ENCODE measurements at regions not wholly inside any gene's neighbourhood (a gene's known extent, or its start where the extent isn't known, plus 50 kb on each side); places are given as distances from the start of the nearest gene placed in this dataset.

DNA sequence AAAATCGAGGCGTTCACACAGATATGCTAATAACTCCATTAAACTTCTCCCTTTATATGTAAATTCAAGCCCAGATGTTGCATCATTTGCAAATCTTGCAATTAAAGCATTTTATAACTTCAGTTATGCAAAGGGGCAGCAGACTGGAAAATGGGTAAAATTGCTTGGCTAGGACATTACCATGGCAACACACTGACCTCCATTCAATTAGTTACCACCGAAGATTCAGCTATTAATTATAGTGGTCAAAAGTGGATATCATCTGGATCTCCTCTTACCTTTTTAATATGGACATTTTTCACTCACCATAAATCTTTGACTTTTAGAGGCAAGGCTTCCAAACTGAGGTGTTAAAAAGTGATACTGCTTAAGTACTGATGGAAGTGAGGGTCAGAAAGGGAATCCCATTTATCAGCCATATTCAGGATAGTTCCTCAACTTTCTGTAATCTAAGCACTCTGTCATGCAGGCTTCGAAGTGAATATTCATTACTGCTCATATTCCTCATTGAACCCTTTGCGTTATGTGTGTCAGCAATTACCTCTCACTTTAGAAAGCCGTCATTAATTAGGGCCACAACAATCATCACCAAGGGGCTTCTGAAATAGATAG, 386.2 kb upstream of the ROBO2 start:
- H3K9ac ChIP-seq (ENCODE audit: insufficient read depth in 1 of 2, low read depth in 2 of 2, low read length in 2 of 2) = no peak overlapping the region
- no peaks in the 10 kb centered on the region for H3K36me3 ChIP-seq (ENCODE audit: control insufficient read depth, insufficient read depth, low read length)
- no peaks in the 10 kb centered on the region for H3K27me3 ChIP-seq (ENCODE audit: control insufficient read depth in 2 of 2, insufficient read depth in 2 of 2, low read length in 2 of 2)
- no peaks in the 10 kb centered on the region for H3K9me1 ChIP-seq (ENCODE audit: control insufficient read depth, insufficient read depth, low read length)
- WGBS (ENCODE audit: insufficient coverage, low coverage, missing lambda C conversion rate) = 2% methylated on average over 6 of the region's 6 CpGs
- no peak overlapping the region for H3K4me2 ChIP-seq (ENCODE audit: insufficient read depth, low read length)
- no peak overlapping the region for H3K27ac ChIP-seq (ENCODE audit: extremely low read depth, low read depth, low read length)
- FAIRE-seq (no peak), ATAC-seq (no peak), DNase-seq (ENCODE audit: extremely low read depth in 1 of 4, low spot score in 3 of 4) (no peak)
- H3K9me3 ChIP-seq (replicated peaks; ENCODE audit: control insufficient read depth, insufficient read depth, low read depth, low read length) = no peaks in the 10 kb centered on the region
- no peak overlapping the region for H3K4me3 ChIP-seq
- no TSS peak for BruUV-seq (replicated peaks)
- intact Hi-C loops (cut with micrococcal nuclease) (no loop called here), in situ Hi-C loops (cut with MboI) (no loop called here)
- H4K20me1 ChIP-seq (replicated peaks; ENCODE audit: control insufficient read depth, insufficient read depth, low read length) = no peaks in the 10 kb centered on the region
- H2AFZ ChIP-seq (ENCODE audit: low read depth, low read length) = no peak overlapping the region
- H3K4me1 ChIP-seq (replicated peaks in 1 of 2; ENCODE audit: control insufficient read depth in 2 of 2, insufficient read depth in 2 of 2, low read length in 2 of 2) = no peaks in the 10 kb centered on the region
- CTCF ChIA-PET (ENCODE audit: low intra/inter-chr PET ratio) = interaction anchor here (0.5 kb wide), 1 partner anchor 272 kb away, joined by 3 read pairs; no protein-coding TSS in a partner anchor
- POLR2A ChIA-PET = no interaction called here
- no peak for TF ChIP-seq ZNF146 (CRISPR knock-in tag; IDR thresholded peaks at IDR 0.05; ENCODE audit: unreplicated experiment)
- no peaks in the 10 kb centered on the region for H3K79me2 ChIP-seq (ENCODE audit: control insufficient read depth, insufficient read depth, low read length)

DNA sequence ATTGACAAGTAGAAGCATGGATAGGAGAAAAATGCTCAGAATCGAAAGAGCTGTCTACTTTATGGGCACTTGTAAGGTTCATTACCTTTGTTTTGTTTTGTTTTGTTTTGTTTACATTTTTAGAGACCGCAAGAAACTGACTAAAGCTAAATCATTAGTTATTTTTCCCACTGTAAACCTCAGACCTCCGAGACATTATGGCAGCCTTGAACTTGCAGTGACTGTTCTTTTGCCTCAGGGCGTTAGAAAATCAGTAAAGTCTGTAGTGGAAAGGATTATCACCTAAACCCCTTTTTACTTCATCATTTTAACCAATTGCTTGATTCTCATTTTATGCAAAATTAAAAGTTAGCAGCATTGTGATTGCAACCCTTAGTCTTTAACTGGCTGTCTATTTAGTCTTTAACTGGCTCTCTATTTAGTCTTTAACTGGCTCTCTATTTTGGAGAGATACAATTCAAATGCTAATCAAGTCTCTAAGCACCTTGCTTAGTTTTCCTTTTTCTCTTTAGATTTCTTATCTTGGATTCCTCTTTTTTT, 383.3 kb upstream of the ROBO2 start:
- Histone ChIP-seq H3K4me2 (ENCODE audit: insufficient read depth, low read length) (no peak overlapping the region), H3K4me3 (no peak overlapping the region), H3K79me2 (ENCODE audit: control insufficient read depth, insufficient read depth, low read length) (no peaks in the 10 kb centered on the region), H3K27me3 (ENCODE audit: control insufficient read depth in 2 of 2, insufficient read depth in 2 of 2, low read length in 2 of 2) (no peaks in the 10 kb centered on the region), H3K27ac (ENCODE audit: extremely low read depth, low read depth, low read length) (no peak overlapping the region), H3K4me1 (replicated peaks in 1 of 2; ENCODE audit: control insufficient read depth in 2 of 2, insufficient read depth in 2 of 2, low read length in 2 of 2) (no peaks in the 10 kb centered on the region), H3K9me1 (ENCODE audit: control insufficient read depth, insufficient read depth, low read length) (no peaks in the 10 kb centered on the region), H3K9ac (ENCODE audit: insufficient read depth in 1 of 2, low read depth in 2 of 2, low read length in 2 of 2) (no peak overlapping the region), H4K20me1 (replicated peaks; ENCODE audit: control insufficient read depth, insufficient read depth, low read length) (no peaks in the 10 kb centered on the region), H3K36me3 (ENCODE audit: control insufficient read depth, insufficient read depth, low read length) (no peaks in the 10 kb centered on the region), H3K9me3 (replicated peaks; ENCODE audit: control insufficient read depth, insufficient read depth, low read depth, low read length) (no peaks in the 10 kb centered on the region), H2AFZ (ENCODE audit: low read depth, low read length) (no peak overlapping the region)
- no peak for DNase-seq (ENCODE audit: extremely low read depth in 1 of 4, low spot score in 3 of 4)
- in situ Hi-C loops (cut with MboI) (no loop called here), intact Hi-C loops (cut with micrococcal nuclease) (no loop called here)
- ChIA-PET CTCF (ENCODE audit: low intra/inter-chr PET ratio) (no interaction called here), POLR2A (no interaction called here)
- FAIRE-seq = no peak
- BruUV-seq (replicated peaks) = no TSS peak
- 2% methylated on average over 4 of the region's 4 CpGs for WGBS (ENCODE audit: insufficient coverage, low coverage, missing lambda C conversion rate)
- ATAC-seq = no peak
- TF ChIP-seq, protein P1, sequence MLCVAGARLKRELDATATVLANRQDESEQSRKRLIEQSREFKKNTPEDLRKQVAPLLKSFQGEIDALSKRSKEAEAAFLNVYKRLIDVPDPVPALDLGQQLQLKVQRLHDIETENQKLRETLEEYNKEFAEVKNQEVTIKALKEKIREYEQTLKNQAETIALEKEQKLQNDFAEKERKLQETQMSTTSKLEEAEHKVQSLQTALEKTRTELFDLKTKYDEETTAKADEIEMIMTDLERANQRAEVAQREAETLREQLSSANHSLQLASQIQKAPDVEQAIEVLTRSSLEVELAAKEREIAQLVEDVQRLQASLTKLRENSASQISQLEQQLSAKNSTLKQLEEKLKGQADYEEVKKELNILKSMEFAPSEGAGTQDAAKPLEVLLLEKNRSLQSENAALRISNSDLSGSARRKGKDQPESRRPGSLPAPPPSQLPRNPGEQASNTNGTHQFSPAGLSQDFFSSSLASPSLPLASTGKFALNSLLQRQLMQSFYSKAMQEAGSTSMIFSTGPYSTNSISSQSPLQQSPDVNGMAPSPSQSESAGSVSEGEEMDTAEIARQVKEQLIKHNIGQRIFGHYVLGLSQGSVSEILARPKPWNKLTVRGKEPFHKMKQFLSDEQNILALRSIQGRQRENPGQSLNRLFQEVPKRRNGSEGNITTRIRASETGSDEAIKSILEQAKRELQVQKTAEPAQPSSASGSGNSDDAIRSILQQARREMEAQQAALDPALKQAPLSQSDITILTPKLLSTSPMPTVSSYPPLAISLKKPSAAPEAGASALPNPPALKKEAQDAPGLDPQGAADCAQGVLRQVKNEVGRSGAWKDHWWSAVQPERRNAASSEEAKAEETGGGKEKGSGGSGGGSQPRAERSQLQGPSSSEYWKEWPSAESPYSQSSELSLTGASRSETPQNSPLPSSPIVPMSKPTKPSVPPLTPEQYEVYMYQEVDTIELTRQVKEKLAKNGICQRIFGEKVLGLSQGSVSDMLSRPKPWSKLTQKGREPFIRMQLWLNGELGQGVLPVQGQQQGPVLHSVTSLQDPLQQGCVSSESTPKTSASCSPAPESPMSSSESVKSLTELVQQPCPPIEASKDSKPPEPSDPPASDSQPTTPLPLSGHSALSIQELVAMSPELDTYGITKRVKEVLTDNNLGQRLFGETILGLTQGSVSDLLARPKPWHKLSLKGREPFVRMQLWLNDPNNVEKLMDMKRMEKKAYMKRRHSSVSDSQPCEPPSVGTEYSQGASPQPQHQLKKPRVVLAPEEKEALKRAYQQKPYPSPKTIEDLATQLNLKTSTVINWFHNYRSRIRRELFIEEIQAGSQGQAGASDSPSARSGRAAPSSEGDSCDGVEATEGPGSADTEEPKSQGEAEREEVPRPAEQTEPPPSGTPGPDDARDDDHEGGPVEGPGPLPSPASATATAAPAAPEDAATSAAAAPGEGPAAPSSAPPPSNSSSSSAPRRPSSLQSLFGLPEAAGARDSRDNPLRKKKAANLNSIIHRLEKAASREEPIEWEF (CRISPR knock-in tag; IDR thresholded peaks at IDR 0.05) = no peak
- TF ChIP-seq ZNF165 (CRISPR knock-in tag; IDR thresholded peaks at IDR 0.05; ENCODE audit: borderline replicate concordance) = no peak
- TF ChIP-seq ZNF121 (CRISPR knock-in tag; conservative IDR thresholded peaks at IDR 0.05) = no peak
- TF ChIP-seq RBM15 (IDR thresholded peaks at IDR 0.05; ENCODE audit: insufficient read depth, low read length) = no peak
- TF ChIP-seq ZNF354B (CRISPR knock-in tag; IDR thresholded peaks at IDR 0.05) = no peak
- TF ChIP-seq, protein P2, sequence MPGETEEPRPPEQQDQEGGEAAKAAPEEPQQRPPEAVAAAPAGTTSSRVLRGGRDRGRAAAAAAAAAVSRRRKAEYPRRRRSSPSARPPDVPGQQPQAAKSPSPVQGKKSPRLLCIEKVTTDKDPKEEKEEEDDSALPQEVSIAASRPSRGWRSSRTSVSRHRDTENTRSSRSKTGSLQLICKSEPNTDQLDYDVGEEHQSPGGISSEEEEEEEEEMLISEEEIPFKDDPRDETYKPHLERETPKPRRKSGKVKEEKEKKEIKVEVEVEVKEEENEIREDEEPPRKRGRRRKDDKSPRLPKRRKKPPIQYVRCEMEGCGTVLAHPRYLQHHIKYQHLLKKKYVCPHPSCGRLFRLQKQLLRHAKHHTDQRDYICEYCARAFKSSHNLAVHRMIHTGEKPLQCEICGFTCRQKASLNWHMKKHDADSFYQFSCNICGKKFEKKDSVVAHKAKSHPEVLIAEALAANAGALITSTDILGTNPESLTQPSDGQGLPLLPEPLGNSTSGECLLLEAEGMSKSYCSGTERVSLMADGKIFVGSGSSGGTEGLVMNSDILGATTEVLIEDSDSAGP (CRISPR knock-in tag; IDR thresholded peaks at IDR 0.05) = no peak
- TF ChIP-seq HDAC3 (IDR thresholded peaks at IDR 0.05; ENCODE audit: borderline replicate concordance, partially characterized antibody) = no peak
- TF ChIP-seq ZNF384 (IDR thresholded peaks at IDR 0.05; ENCODE audit: low read depth, low read length) = no peak

Data from K562 (cell line).